HG02884 (cell line): ENCODE measurements at regions not wholly inside any gene's neighbourhood (a gene's known extent, or its start where the extent isn't known, plus 50 kb on each side); places are given as distances from the start of the nearest gene placed in this dataset.

Source experiments
- ATAC-seq: cut with Tn5 transposase; IDR thresholded peaks from one replicate; pipeline ENCODE4 v1.9.1; 2021; ENCODE audit warnings: mild to moderate bottlenecking, moderate library complexity; ENCODE audit not compliant: unreplicated experiment

- no peak for ATAC-seq
These were observed 93.0 kb upstream of the MPDZ start for GRCh38 chr9:13372510-13372909.

DNA sequence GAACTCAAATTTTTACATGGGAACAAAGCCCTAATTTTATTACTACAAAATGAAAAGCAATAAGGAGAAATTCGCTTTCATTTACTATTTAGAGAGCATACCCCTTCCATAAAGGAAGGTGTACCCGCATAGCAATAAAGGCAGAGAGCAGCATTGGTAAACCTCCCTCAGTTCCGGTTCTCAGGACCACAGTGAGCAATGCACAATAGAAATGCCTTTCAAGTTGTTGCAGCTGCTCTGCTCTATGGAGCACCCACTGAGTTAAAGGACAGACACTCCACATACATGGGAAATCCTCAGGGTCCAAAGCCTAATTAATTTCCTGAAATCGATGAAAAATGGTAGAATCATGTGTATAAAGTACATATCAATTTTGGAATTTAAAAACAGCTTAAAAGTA lies 89.9 kb upstream of the MPDZ start:
- ATAC-seq, result no peak

- no peak for ATAC-seq
These were observed 88.3 kb upstream of the MPDZ start for GRCh38 chr9:13367784-13368183.

- no peak for ATAC-seq
These were observed 84.9 kb upstream of the MPDZ start for GRCh38 chr9:13364271-13365000.

GRCh38 chr9:13361076-13361475 lies 81.6 kb upstream of the MPDZ start:
- no peak for ATAC-seq

DNA sequence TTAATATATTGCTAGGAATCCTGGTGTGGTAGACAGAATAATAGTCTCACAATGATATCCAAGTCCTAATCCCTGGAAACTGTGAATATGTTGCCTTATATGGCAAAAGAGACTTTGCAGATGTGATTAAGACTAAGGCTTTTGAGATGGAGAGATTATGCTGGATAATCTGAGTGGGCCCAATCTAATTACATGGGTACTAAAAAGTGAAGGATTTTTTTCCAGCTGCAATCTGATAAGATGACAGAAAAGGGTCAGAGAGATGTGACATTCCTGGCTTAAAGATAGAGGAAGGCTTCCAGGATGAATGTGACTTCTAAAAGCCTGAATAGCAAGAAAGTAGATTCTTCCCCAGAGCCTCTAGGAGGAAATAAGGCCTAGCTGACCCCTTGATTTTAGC lies 80.7 kb upstream of the MPDZ start:
- no peak for ATAC-seq

DNA sequence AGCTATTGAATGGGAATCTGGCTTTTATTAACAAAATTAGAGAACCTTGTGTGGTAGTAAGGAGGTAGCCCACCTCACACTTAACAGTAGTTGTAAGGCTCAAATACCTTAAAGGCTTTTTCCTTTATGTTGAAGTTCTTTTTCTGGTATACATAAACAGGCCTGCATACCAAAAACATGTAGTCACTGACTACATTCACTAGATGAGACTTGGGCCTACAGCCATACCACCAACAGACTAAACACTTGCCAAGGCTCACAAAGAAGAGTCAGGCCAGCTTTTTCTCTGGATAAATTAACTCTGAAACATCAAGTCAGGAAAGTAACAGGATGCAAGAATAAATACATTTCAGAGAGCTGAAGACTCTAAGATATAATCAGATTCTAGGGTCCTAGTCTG lies 78.6 kb upstream of the MPDZ start:
- no peak for ATAC-seq

DNA sequence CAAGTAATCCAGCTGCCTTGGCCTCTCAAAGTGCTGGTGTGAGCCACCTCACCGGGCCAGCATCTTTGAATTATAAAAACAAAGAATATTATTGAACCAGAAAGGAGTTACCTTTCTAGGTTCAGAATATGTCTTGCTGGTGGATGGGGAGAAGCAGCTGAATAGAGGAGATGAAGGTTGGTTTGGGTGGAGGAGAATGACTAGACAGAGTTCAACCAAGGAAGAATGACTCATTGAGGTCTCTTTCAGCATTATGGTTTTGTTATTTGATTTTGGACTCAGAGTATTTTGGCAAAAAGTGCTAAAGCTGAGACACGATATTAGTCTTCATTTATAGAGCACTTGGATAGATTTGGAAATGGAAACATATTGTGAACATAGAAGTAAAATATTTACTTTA lies 75.2 kb upstream of the MPDZ start:
- ATAC-seq, result no peak

DNA sequence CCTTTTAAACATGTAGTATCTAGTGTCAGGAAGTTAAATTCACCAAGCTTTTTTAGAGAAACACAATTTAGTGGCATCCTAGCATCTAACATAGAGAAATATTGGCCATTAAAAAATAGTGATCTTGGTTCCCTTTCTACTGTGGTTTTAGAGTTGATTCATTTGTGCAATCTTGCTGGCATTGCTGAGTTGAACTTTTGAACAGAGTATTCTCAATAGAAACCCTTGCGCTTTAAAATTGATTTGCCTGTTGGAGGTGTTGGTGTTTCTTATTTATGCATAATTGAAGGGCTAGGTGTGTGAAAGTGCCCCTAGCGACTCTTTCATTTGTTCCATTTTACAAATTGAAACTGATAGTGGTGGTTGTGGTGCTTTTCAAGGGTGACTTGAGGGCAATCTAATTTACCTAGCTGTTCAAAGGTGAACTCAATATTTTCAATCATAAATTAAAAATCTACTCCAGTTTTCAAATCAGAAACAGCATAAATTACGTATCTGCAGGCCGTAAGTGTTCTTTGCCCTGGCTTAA lies 73.0 kb upstream of the MPDZ start:
- no peak for ATAC-seq

DNA sequence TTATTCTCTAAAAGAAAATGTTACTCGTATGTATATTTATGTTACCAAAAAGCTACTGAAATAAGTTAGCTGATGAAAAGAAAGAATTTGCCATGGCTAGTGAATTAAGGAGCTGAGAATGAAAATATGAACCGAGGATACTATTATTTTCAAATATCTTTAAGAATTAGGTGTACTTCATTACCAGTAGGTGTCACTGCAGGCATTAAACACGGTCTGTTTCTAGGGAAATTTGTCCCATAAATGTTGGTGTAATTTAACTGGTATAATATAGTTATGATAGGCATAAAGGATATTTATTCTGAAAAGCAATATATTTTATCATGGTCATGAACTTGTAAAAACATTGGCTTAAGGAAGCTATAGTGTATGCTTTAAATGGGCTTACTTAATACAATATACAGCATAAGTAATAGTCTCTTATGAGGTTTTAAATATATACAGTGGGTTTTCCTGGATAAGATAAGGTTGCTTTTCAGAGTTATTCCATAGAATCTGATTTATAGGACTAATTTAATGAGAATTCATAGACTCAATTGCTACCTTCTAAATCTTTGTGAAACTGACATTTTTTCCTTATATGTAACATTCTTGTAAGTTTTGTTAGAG lies 72.4 kb upstream of the MPDZ start:
- no peak for ATAC-seq

DNA sequence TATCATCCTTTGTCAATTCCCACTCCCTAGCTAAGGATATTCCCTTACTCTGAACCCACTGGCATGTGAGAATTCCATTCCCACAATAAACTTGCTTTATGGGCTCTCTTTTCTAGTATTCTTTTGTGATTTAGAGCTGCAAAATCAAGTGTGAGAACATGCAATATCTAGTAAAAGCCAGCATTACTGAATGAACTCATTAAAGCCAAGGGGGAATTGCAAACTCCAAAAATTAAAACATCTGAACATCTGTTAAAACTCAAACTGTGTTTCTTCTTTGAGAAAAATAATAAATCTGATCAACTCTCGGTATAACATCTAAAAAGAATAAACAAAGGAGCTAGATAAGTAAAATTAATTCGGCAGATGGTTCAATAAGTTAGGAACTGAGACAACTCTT lies 53.1 kb upstream of the MPDZ start:
- ATAC-seq, result no peak

- ATAC-seq, result no peak
These were observed 51.8 kb upstream of the MPDZ start for GRCh38 chr9:13331320-13331719.

GRCh38 chr9:13330396-13331004 lies 51.0 kb upstream of the MPDZ start:
- ATAC-seq, result no peak
